Natural killer cell (primary cell): ENCODE measurements at regions not wholly inside any gene's neighbourhood (a gene's known extent, or its start where the extent isn't known, plus 50 kb on each side); places are given as distances from the start of the nearest gene placed in this dataset.

ENCODE experiments used
- ATAC-seq, 3 donors: fragments of 150-1000 bp in 2 of 3; fragments of 200-7000 bp in 1 of 3; cut with Tn5 transposase; 1 replicate in 1 of 3; 2 replicates in 2 of 3; pipeline ENCODE4 v1.10.0; 2021; ENCODE audit warnings: mild to moderate bottlenecking in 2 of 3, moderate library complexity in 2 of 3
- DNase-seq, 2 donors: peaks; one replicate each; pipeline versions ENCODE4 v3.0.0 to v3.0.0-alpha.2; 2013 to 2021; ENCODE audit warnings: mixed read lengths in 1 of 2
- H3K27ac ChIP-seq: one replicate; pipeline ENCODE4 v1.5.1; 2013; ENCODE audit warnings: mild to moderate bottlenecking, low read length
- H3K27me3 ChIP-seq: one replicate; pipeline ENCODE4 v1.6.1; 2013; ENCODE audit warnings: low read length; ENCODE audit not compliant: control insufficient read depth, insufficient read depth
- H3K36me3 ChIP-seq: one replicate; pipeline ENCODE4 v1.6.1; 2013; ENCODE audit warnings: low read length; ENCODE audit not compliant: control insufficient read depth, insufficient read depth
- H3K4me1 ChIP-seq: one replicate; pipeline ENCODE4 v1.6.1; 2013; ENCODE audit warnings: low read length; ENCODE audit not compliant: control insufficient read depth, insufficient read depth
- H3K4me3 ChIP-seq: one replicate; pipeline ENCODE4 v1.5.1; 2013; ENCODE audit warnings: low read length
- H3K9me3 ChIP-seq: one replicate; pipeline ENCODE4 v1.6.1; 2013; ENCODE audit warnings: low read length; ENCODE audit not compliant: control insufficient read depth, insufficient read depth
- H3K27ac Mint-ChIP-seq, 2 donors: one replicate each; pipeline ENCODE4 v1.8.0; 2022; ENCODE audit warnings: mild to moderate bottlenecking in 2 of 2, mixed read lengths in 2 of 2, moderate library complexity in 1 of 2
- H3K27me3 Mint-ChIP-seq, 2 donors: one replicate each; pipeline ENCODE4 v1.8.0; 2022; ENCODE audit warnings: low read depth in 2 of 2, mixed read lengths in 2 of 2
- H3K36me3 Mint-ChIP-seq: one replicate; pipeline ENCODE4 v1.8.0; 2022; ENCODE audit warnings: mixed read lengths
- H3K4me1 Mint-ChIP-seq, 2 donors: one replicate each; pipeline ENCODE4 v1.8.0; 2022; ENCODE audit warnings: mixed read lengths in 2 of 2
- H3K4me3 Mint-ChIP-seq: one replicate; pipeline ENCODE4 v1.8.0; 2022; ENCODE audit warnings: mild to moderate bottlenecking, moderate library complexity, mixed read lengths
- H3K9me3 Mint-ChIP-seq, 2 donors: one replicate each; pipeline ENCODE4 v1.8.0; 2022; ENCODE audit warnings: mixed read lengths in 2 of 2
- CTCF ChIP-seq: fragments of 200-600 bp; IDR thresholded peaks from one replicate; pipeline ENCODE4 v1.8.0; 2022; ENCODE audit warnings: antibody characterized with exemption
- WGBS: methylation state at CpG from one replicate; pipeline ENCODE4 v1.1.7; 2013; ENCODE audit warnings: missing lambda C conversion rate; ENCODE audit not compliant: insufficient coverage; 5-methylcytosine and 5-hydroxymethylcytosine counted together
- intact Hi-C: fragments of 100-400 bp; cut with micrococcal nuclease; formaldehyde crosslinking; loops from one replicate; pipeline ENCODE4 v1.14.2; 2022

GRCh38 chr2:145366341-145366740 lies 846.4 kb upstream of the ZEB2 start:
- Mint-ChIP-seq H3K4me1 (no peaks in the 10 kb centered on the region), H3K4me3 (no peak overlapping the region), H3K27ac (no peak overlapping the region), H3K9me3 (no peaks in the 10 kb centered on the region), H3K36me3 (no peaks in the 10 kb centered on the region), H3K27me3 (peaks cover 2 to 7% of the 10 kb centered on the region in 2 donors)
- intact Hi-C loops: no loop called here
- Histone ChIP-seq H3K36me3 (no peaks in the 10 kb centered on the region), H3K27me3 (no peaks in the 10 kb centered on the region), H3K9me3 (no peaks in the 10 kb centered on the region), H3K27ac (no peak overlapping the region), H3K4me3 (no peak overlapping the region), H3K4me1 (no peaks in the 10 kb centered on the region)
- no peak for TF ChIP-seq CTCF
- ATAC-seq: no peak
- no peak for DNase-seq

GRCh38 chr2:145360129-145360790 lies 840.3 kb upstream of the ZEB2 start:
- Histone ChIP-seq H3K27ac (no peak overlapping the region), H3K4me3 (no peak overlapping the region), H3K27me3 (no peaks in the 10 kb centered on the region), H3K9me3 (no peaks in the 10 kb centered on the region), H3K4me1 (no peaks in the 10 kb centered on the region), H3K36me3 (no peaks in the 10 kb centered on the region)
- Mint-ChIP-seq H3K9me3 (no peaks in the 10 kb centered on the region), H3K4me3 (no peak overlapping the region), H3K27me3 (no peaks in the 10 kb centered on the region), H3K27ac (no peak overlapping the region), H3K36me3 (no peaks in the 10 kb centered on the region), H3K4me1 (no peaks in the 10 kb centered on the region)
- intact Hi-C loops: no loop called here
- no peak for TF ChIP-seq CTCF
- WGBS: 95% methylated on average over 7 of the region's 7 CpGs
- ATAC-seq (no peak), DNase-seq (no peak)

GRCh38 chr2:145359561-145359960 lies 839.6 kb upstream of the ZEB2 start:
- Mint-ChIP-seq H3K4me1 (no peaks in the 10 kb centered on the region), H3K9me3 (no peaks in the 10 kb centered on the region), H3K36me3 (no peaks in the 10 kb centered on the region), H3K4me3 (no peak overlapping the region), H3K27ac (no peak overlapping the region), H3K27me3 (no peaks in the 10 kb centered on the region)
- Histone ChIP-seq H3K27ac (no peak overlapping the region), H3K4me1 (no peaks in the 10 kb centered on the region), H3K9me3 (no peaks in the 10 kb centered on the region), H3K36me3 (no peaks in the 10 kb centered on the region), H3K4me3 (no peak overlapping the region), H3K27me3 (no peaks in the 10 kb centered on the region)
- 89% methylated on average over 2 of the region's 3 CpGs for WGBS
- DNase-seq: no peak
- ATAC-seq: no peak
- intact Hi-C loops: no loop called here
- no peak for TF ChIP-seq CTCF

GRCh38 chr2:145356056-145356455 lies 836.1 kb upstream of the ZEB2 start:
- no peak overlapping the region for H3K4me3 ChIP-seq
- no peak overlapping the region for H3K27ac Mint-ChIP-seq
- no peaks in the 10 kb centered on the region for H3K4me1 ChIP-seq
- intact Hi-C loops: no loop called here
- peaks cover 3 to 13% of the 10 kb centered on the region in 2 donors for H3K27me3 Mint-ChIP-seq
- ATAC-seq (no peak), DNase-seq (no peak)
- H3K27ac ChIP-seq: no peak overlapping the region
- no peaks in the 10 kb centered on the region for H3K9me3 ChIP-seq
- H3K9me3 Mint-ChIP-seq: no peaks in the 10 kb centered on the region
- no peaks in the 10 kb centered on the region for H3K27me3 ChIP-seq
- no peak for TF ChIP-seq CTCF
- H3K4me3 Mint-ChIP-seq: no peak overlapping the region
- no peaks in the 10 kb centered on the region for H3K36me3 ChIP-seq
- H3K36me3 Mint-ChIP-seq: no peaks in the 10 kb centered on the region
- no peaks in the 10 kb centered on the region for H3K4me1 Mint-ChIP-seq
